Chondrocyte (in vitro differentiated cells): ENCODE measurements at regions not wholly inside any gene's neighbourhood (a gene's known extent, or its start where the extent isn't known, plus 50 kb on each side); places are given as distances from the start of the nearest gene placed in this dataset.

Experiments
- DNase-seq: peaks from one replicate; pipeline ENCODE4 v3.0.0; 2021; ENCODE audit warnings: mixed read lengths, low spot score
- H3K27ac Mint-ChIP-seq: one replicate; pipeline ENCODE4 v1.8.0; 2021; ENCODE audit warnings: mild to moderate bottlenecking, moderate library complexity, mixed read lengths; ENCODE audit not compliant: unreplicated experiment
- H3K27me3 Mint-ChIP-seq: 2 replicates; pipeline ENCODE4 v1.8.0; 2021; ENCODE audit warnings: low read depth, mixed read lengths
- H3K36me3 Mint-ChIP-seq: 2 replicates; pipeline ENCODE4 v1.8.0; 2021; ENCODE audit warnings: low read depth, mixed read lengths
- H3K4me1 Mint-ChIP-seq: 2 replicates; pipeline ENCODE4 v1.8.0; 2021; ENCODE audit warnings: low read depth, mild to moderate bottlenecking, mixed read lengths
- H3K4me3 Mint-ChIP-seq: one replicate; pipeline ENCODE4 v1.8.0; 2021; ENCODE audit warnings: mild to moderate bottlenecking, moderate library complexity, mixed read lengths; ENCODE audit not compliant: unreplicated experiment
- H3K9me3 Mint-ChIP-seq: 2 replicates; pipeline ENCODE4 v1.8.0; 2021; ENCODE audit warnings: low read depth, mixed read lengths
- CTCF ChIP-seq: fragments of 200-600 bp; sonication (generic); IDR thresholded peaks from 2 replicates; pipeline ENCODE4 v1.5.0; 2021; ENCODE audit warnings: antibody characterized with exemption, mild to moderate bottlenecking, moderate library complexity

GRCh38 chr3:132881756-132882409 lies 156.3 kb upstream of the TMEM108 start:
- H3K9me3 Mint-ChIP-seq = no peaks in the 10 kb centered on the region
- no peak for TF ChIP-seq CTCF
- H3K36me3 Mint-ChIP-seq = peaks cover 2% of the 10 kb centered on the region
- no peak overlapping the region for H3K27ac Mint-ChIP-seq
- peaks cover 2% of the 10 kb centered on the region for H3K27me3 Mint-ChIP-seq
- H3K4me3 Mint-ChIP-seq = no peak overlapping the region
- DNase-seq = no peak
- H3K4me1 Mint-ChIP-seq = no peaks in the 10 kb centered on the region

- no peak for DNase-seq
- no peak overlapping the region for H3K4me3 Mint-ChIP-seq
- peaks cover 6% of the 10 kb centered on the region for H3K27me3 Mint-ChIP-seq
- no peak overlapping the region for H3K27ac Mint-ChIP-seq
- no peaks in the 10 kb centered on the region for H3K9me3 Mint-ChIP-seq
- H3K4me1 Mint-ChIP-seq = no peaks in the 10 kb centered on the region
- TF ChIP-seq CTCF = no peak
- peaks cover 5% of the 10 kb centered on the region for H3K36me3 Mint-ChIP-seq
Measured at GRCh38 chr3:132880986-132881385, 157.2 kb upstream of the TMEM108 start.

DNA sequence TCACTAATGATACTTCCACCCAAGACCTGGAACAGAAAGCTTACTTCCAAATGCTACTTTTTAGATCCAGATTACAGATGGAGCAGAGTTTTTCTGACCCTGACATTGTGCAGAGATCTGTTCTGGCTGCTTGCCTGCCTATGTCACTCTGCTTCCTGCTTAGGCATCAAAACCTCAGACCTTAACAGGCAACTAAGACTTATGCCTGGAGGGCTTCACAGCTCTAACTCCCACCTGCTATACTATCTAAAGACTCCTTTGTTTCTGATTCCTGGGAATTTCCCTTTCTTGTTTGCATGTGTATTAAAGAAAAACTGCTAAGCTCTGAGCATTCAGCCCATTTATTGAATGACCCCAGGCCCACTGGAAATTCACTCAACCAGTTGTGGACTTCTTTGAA lies 157.4 kb upstream of the NPHP3 start:
- Mint-ChIP-seq H3K4me1 (no peaks in the 10 kb centered on the region), H3K27me3 (peaks cover 7% of the 10 kb centered on the region), H3K36me3 (peaks cover 3% of the 10 kb centered on the region), H3K27ac (no peak overlapping the region), H3K9me3 (no peaks in the 10 kb centered on the region), H3K4me3 (no peak overlapping the region)
- no peak for TF ChIP-seq CTCF
- no peak for DNase-seq

GRCh38 chr3:132874701-132875100 lies 152.5 kb upstream of the NPHP3 start:
- no peak overlapping the region for H3K27ac Mint-ChIP-seq

GRCh38 chr3:132872711-132873110 lies 150.5 kb upstream of the NPHP3 start:
- H3K4me3 Mint-ChIP-seq = no peak overlapping the region
- H3K9me3 Mint-ChIP-seq = no peaks in the 10 kb centered on the region
- no peaks in the 10 kb centered on the region for H3K4me1 Mint-ChIP-seq
- H3K27ac Mint-ChIP-seq = no peak overlapping the region
- no peak for DNase-seq
- peaks cover 3% of the 10 kb centered on the region for H3K36me3 Mint-ChIP-seq
- H3K27me3 Mint-ChIP-seq = peaks cover 6% of the 10 kb centered on the region
- no peak for TF ChIP-seq CTCF

More at GRCh38 chr3:132874701-132875100, 152.5 kb upstream of the NPHP3 start:
- Mint-ChIP-seq H3K27me3 (peaks cover 6% of the 10 kb centered on the region), H3K4me3 (no peak overlapping the region), H3K36me3 (peaks cover 3% of the 10 kb centered on the region), H3K9me3 (no peaks in the 10 kb centered on the region), H3K4me1 (no peaks in the 10 kb centered on the region)
- no peak for DNase-seq
- no peak for TF ChIP-seq CTCF
